OCI-LY3 (cell line): ENCODE measurements at regions not wholly inside any gene's neighbourhood (a gene's known extent, or its start where the extent isn't known, plus 50 kb on each side); places are given as distances from the start of the nearest gene placed in this dataset.
A peak's percentile ranks its signal among the peaks of the same experiment; 100 is the strongest.

ENCODE experiments used
- H2AFZ ChIP-seq: fragments of 200-600, 300-600 bp; shearing (Covaris generic); 2 replicates; pipeline ENCODE4 v1.6.0; 2014; ENCODE audit warnings: antibody characterized with exemption, low read depth, low read length
- H3K27ac ChIP-seq: fragments of 200-600, 300-600 bp; sonication (generic); 2 replicates; pipeline ENCODE4 v1.5.1; 2014; ENCODE audit warnings: mild to moderate bottlenecking, low read length, moderate library complexity, mixed read lengths
- H3K27me3 ChIP-seq: fragments of 200-600, 300-600 bp; sonication (generic); 2 replicates; pipeline ENCODE4 v1.6.1; 2014; ENCODE audit warnings: low read depth, low read length, mixed read lengths
- H3K36me3 ChIP-seq: fragments of 200-600, 300-600 bp; sonication (generic); replicated peaks from 2 replicates; pipeline ENCODE3; 2014; ENCODE audit warnings: low read depth, low read length, mixed read lengths
- H3K4me1 ChIP-seq: fragments of 300-600, 200-600 bp; sonication (generic); 2 replicates; pipeline ENCODE4 v1.6.1; 2014; ENCODE audit warnings: low read length, mixed read lengths
- H3K4me2 ChIP-seq: fragments of 200-600, 300-600 bp; sonication (generic); 2 replicates; pipeline ENCODE4 v1.6.1; 2014; ENCODE audit warnings: low read length, mixed read lengths
- H3K4me3 ChIP-seq: fragments of 300-600, 200-600 bp; sonication (generic); 2 replicates; pipeline ENCODE4 v1.5.1; 2014; ENCODE audit warnings: antibody characterized with exemption, mild to moderate bottlenecking, low read length, moderate library complexity
- H3K79me2 ChIP-seq: fragments of 300-600, 200-600 bp; shearing (Covaris generic); 2 replicates; pipeline ENCODE4 v1.6.1; 2014; ENCODE audit warnings: mild to moderate bottlenecking, low read length, mixed read lengths
- H3K9ac ChIP-seq: fragments of 300-600, 200-600 bp; shearing (Covaris generic); 2 replicates; pipeline ENCODE4 v1.6.0; 2014; ENCODE audit warnings: mild to moderate bottlenecking, low read length, moderate library complexity
- H3K9me3 ChIP-seq: fragments of 200-600, 300-600 bp; shearing (Covaris generic); 2 replicates; pipeline ENCODE4 v1.6.1; 2014; ENCODE audit warnings: low read length, mixed read lengths; ENCODE audit not compliant: insufficient read depth
- H4K20me1 ChIP-seq: fragments of 200-600, 300-600 bp; sonication (generic); 2 replicates; pipeline ENCODE4 v1.6.1; 2016; ENCODE audit warnings: low read length, mixed read lengths; ENCODE audit not compliant: insufficient read depth
- EZH2phosphoT487 ChIP-seq: fragments of 200-600 bp; shearing (Covaris generic); IDR thresholded peaks from 2 replicates; pipeline ENCODE4 v1.6.1; 2018; ENCODE audit warnings: antibody characterized with exemption, mixed run types, low read depth
- TF ChIP-seq, protein P1 (sequence below): fragments of 200-600, 300-600 bp; sonication (generic); IDR thresholded peaks from 2 replicates; pipeline ENCODE4 v1.5.1; 2014; ENCODE audit warnings: antibody characterized with exemption, low read length, low read depth

DNA sequence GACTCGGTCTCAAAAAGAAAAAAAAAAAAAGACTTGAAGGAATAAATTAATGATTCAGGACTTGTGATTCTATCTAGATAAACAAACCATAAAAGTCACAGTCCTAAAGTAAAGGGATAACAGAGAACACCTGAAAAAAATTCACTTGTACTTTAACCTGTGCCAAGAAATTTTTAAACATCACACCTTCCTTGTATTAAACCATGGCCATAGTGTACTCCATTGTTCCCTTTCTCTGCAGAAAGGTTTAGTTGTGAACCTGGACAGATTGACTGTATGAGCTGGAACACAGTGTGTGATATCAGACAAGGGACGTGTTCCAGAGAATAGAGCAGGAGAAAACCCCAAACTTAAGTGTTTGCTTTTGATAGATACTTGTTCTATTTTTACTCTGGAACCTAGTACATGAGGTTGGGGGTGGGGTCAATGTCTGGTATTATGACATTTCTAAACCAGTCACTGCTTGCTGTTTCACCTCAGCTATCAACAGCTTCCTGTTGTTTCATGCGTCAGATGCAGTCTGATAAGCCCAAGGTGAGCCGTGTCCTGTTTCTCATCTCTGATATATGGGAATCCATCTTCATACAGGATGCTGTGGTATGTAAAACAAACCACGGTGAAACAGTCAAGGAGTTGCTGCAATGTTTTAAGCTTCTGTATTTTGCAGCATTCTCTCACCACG lies 62.5 kb upstream of the ITGA1 start:
- Histone ChIP-seq H3K4me1 (0 out of 2 replicates have a peak, but pooled peaks cover 3% of the 10 kb centered on the region), H3K4me3 (no peak overlapping the region), H3K9ac (no peak overlapping the region), H3K4me2 (0 out of 2 replicates have a peak overlapping the region, but pooled peaks have one; percentile 11), H2AFZ (peak overlapping the region; percentile 91), H3K27ac (no peak overlapping the region), H3K9me3 (no peaks in the 10 kb centered on the region), H3K36me3 (no peaks in the 10 kb centered on the region), H4K20me1 (no peaks in the 10 kb centered on the region), H3K27me3 (no peaks in the 10 kb centered on the region), H3K79me2 (no peaks in the 10 kb centered on the region)
- TF ChIP-seq EZH2phosphoT487, result no peak
- TF ChIP-seq, protein P1, sequence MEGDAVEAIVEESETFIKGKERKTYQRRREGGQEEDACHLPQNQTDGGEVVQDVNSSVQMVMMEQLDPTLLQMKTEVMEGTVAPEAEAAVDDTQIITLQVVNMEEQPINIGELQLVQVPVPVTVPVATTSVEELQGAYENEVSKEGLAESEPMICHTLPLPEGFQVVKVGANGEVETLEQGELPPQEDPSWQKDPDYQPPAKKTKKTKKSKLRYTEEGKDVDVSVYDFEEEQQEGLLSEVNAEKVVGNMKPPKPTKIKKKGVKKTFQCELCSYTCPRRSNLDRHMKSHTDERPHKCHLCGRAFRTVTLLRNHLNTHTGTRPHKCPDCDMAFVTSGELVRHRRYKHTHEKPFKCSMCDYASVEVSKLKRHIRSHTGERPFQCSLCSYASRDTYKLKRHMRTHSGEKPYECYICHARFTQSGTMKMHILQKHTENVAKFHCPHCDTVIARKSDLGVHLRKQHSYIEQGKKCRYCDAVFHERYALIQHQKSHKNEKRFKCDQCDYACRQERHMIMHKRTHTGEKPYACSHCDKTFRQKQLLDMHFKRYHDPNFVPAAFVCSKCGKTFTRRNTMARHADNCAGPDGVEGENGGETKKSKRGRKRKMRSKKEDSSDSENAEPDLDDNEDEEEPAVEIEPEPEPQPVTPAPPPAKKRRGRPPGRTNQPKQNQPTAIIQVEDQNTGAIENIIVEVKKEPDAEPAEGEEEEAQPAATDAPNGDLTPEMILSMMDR, result no peak

DNA sequence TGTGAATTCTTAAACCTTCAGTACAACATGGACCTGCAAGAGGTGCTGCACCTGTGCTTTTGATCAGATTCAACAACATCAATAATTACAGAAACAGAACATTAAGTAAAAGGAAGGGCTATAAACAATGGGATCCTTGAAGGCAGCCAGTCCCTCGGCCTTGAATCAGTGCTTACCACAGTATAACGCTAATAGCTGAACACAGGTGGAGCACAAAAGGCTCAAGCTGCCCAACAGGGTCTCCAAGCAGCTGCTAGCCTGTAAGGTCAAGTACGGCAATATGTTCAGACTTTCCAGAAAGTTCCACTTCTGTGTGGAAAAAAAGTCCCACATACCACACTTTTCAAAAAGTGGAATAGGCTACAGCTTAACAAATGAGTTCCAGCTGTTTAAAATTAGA lies 61.9 kb upstream of the ITGA1 start:
- H2AFZ ChIP-seq, result no peak overlapping the region
- no peaks in the 10 kb centered on the region for H3K27me3 ChIP-seq

DNA sequence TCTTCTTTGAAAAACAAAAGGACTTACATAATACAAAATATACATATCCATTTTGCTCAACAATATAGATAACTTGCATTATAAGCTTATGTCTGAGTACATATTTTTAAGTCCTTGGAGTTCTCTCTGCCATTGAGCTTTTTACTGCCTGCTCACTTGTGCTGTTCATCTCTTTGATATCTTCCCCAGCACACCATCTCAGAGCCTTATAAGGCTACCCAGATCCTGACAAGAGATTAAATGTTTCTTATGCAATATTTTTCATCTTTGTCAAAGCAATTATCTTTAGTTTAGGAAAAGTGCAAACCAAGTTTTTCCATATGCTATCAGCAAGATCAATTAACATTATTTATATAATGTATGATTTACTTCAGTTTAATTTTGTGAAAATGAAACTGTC lies 60.7 kb upstream of the ITGA1 start:
- no peaks in the 10 kb centered on the region for H4K20me1 ChIP-seq
- no peak overlapping the region for H3K4me3 ChIP-seq
- no peaks in the 10 kb centered on the region for H3K9me3 ChIP-seq
- no peak overlapping the region for H3K9ac ChIP-seq
- no peak overlapping the region for H3K4me2 ChIP-seq
- no peaks in the 10 kb centered on the region for H3K79me2 ChIP-seq
- H3K36me3 ChIP-seq, result no peaks in the 10 kb centered on the region
- no peak overlapping the region for H2AFZ ChIP-seq
- no peaks in the 10 kb centered on the region for H3K27me3 ChIP-seq
- H3K27ac ChIP-seq, result no peak overlapping the region
- H3K4me1 ChIP-seq, result 0 out of 2 replicates have a peak, but pooled peaks cover 3% of the 10 kb centered on the region
- TF ChIP-seq EZH2phosphoT487, result no peak
- TF ChIP-seq, protein P1, result no peak

More for the DNA sequence above, 61.9 kb upstream of the ITGA1 start:
- Histone ChIP-seq H3K27ac (no peak overlapping the region), H3K79me2 (no peaks in the 10 kb centered on the region), H3K9me3 (no peaks in the 10 kb centered on the region), H3K36me3 (no peaks in the 10 kb centered on the region), H4K20me1 (no peaks in the 10 kb centered on the region), H3K9ac (no peak overlapping the region), H3K4me2 (no peak overlapping the region), H3K4me1 (0 out of 2 replicates have a peak, but pooled peaks cover 3% of the 10 kb centered on the region), H3K4me3 (no peak overlapping the region)
- TF ChIP-seq EZH2phosphoT487, result no peak
- TF ChIP-seq, protein P1, result no peak

DNA sequence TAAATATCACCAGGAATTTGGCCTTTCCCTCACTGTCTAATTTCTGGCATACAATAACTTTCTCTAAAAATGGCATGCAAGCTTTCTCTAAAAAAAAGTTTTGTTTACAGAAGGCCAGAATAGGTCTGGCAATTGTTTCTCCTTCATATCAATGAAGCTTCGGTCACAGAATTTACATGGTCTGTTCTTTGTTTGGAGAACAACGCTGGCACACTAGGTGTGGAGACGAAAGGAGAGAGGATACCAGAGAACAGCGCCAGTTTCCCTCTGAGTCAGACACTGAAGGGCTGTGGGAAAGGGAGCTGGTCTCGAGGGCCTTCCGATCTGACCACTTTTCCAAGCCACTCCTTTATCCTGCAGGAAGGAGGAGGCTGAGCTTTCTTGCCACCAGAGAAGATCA lies 60.1 kb upstream of the ITGA1 start:
- Histone ChIP-seq H3K27ac (no peak overlapping the region), H3K4me3 (no peak overlapping the region), H3K36me3 (no peaks in the 10 kb centered on the region), H2AFZ (no peak overlapping the region), H3K4me2 (no peak overlapping the region), H3K4me1 (0 out of 2 replicates have a peak, but pooled peaks cover 3% of the 10 kb centered on the region), H4K20me1 (no peaks in the 10 kb centered on the region), H3K9me3 (no peaks in the 10 kb centered on the region), H3K9ac (no peak overlapping the region), H3K27me3 (no peaks in the 10 kb centered on the region), H3K79me2 (no peaks in the 10 kb centered on the region)
- TF ChIP-seq, protein P1, result no peak
- no peak for TF ChIP-seq EZH2phosphoT487
